OCI-LY1 (cell line): ENCODE measurements at regions not wholly inside any gene's neighbourhood (a gene's known extent, or its start where the extent isn't known, plus 50 kb on each side); places are given as distances from the start of the nearest gene placed in this dataset.

Experiments
- H2AFZ ChIP-seq: fragments of 200-600 bp; sonication (generic), shearing (Covaris generic); 2 replicates; pipeline ENCODE4 v1.6.0; 2014; ENCODE audit warnings: antibody characterized with exemption, mild to moderate bottlenecking, low read length
- H3F3A ChIP-seq: fragments of 200-600 bp; sonication (generic), shearing (Covaris generic); 2 replicates; pipeline ENCODE4 v1.6.0; 2014; ENCODE audit warnings: mild to moderate bottlenecking, antibody characterized with exemption, low read length, moderate library complexity; ENCODE audit not compliant: insufficient read depth
- H3K27ac ChIP-seq: fragments of 200-600 bp; sonication (generic); 2 replicates; pipeline ENCODE4 v1.5.1; 2014; ENCODE audit warnings: low read length, mixed run types, mild to moderate bottlenecking, low read depth; ENCODE audit not compliant: poor library complexity, severe bottlenecking
- H3K27me3 ChIP-seq: fragments of 200-600 bp; sonication (generic); 2 replicates; pipeline ENCODE4 v1.6.0; 2014; ENCODE audit warnings: antibody characterized with exemption, mild to moderate bottlenecking, low read length, moderate library complexity; ENCODE audit not compliant: insufficient read depth
- H3K36me3 ChIP-seq: fragments of 200-600 bp; sonication (generic); 2 replicates; pipeline ENCODE4 v1.6.1; 2014; ENCODE audit warnings: mild to moderate bottlenecking, antibody characterized with exemption, low read length, moderate library complexity, mixed read lengths; ENCODE audit not compliant: insufficient read depth
- H3K4me1 ChIP-seq: fragments of 200-600 bp; sonication (generic); 2 replicates; pipeline ENCODE4 v1.5.1; 2014; ENCODE audit warnings: mild to moderate bottlenecking, low read length, moderate library complexity; ENCODE audit not compliant: insufficient read depth, severe bottlenecking
- H3K4me2 ChIP-seq: fragments of 200-600 bp; sonication (generic), shearing (Covaris generic); 2 replicates; pipeline ENCODE4 v1.6.1; 2014; ENCODE audit warnings: low read length
- H3K4me3 ChIP-seq: fragments of 200-600 bp; sonication (generic); 2 replicates; pipeline ENCODE4 v1.5.1; 2014; ENCODE audit warnings: low read length, low read depth, mild to moderate bottlenecking, mixed read lengths; ENCODE audit not compliant: poor library complexity, severe bottlenecking
- H3K79me2 ChIP-seq: fragments of 200-600 bp; shearing (Covaris generic); 2 replicates; pipeline ENCODE4 v1.6.1; 2016; ENCODE audit warnings: mixed run types, low read length, mixed read lengths; ENCODE audit not compliant: insufficient read depth
- H3K9ac ChIP-seq: fragments of 200-600 bp; sonication (generic), shearing (Covaris generic); 2 replicates; pipeline ENCODE4 v1.6.1; 2014; ENCODE audit warnings: mild to moderate bottlenecking, low read length, mixed read lengths
- H3K9me2 ChIP-seq: fragments of 200-600 bp; sonication (generic), shearing (Covaris generic); 2 replicates; pipeline ENCODE4 v1.6.1; 2014; ENCODE audit warnings: low read depth, mild to moderate bottlenecking, low read length, mixed read lengths
- H3K9me3 ChIP-seq: fragments of 200-600 bp; shearing (Covaris generic); 2 replicates; pipeline ENCODE4 v1.6.1; 2014; ENCODE audit warnings: low read length, mixed read lengths
- H4K20me1 ChIP-seq: fragments of 200-600 bp; sonication (generic), shearing (Covaris generic); 2 replicates; pipeline ENCODE4 v1.6.0; 2016; ENCODE audit warnings: mild to moderate bottlenecking, low read length; ENCODE audit not compliant: insufficient read depth
- CTCF ChIP-seq: fragments of 200-600 bp; sonication (generic), shearing (Covaris generic); IDR thresholded peaks from 2 replicates; pipeline ENCODE4 v1.5.1; 2017; ENCODE audit warnings: mild to moderate bottlenecking, antibody characterized with exemption, low read length, moderate library complexity, mixed read lengths
- EZH2 ChIP-seq: fragments of 200-600 bp; sonication (generic), shearing (Covaris generic); IDR thresholded peaks from 2 replicates; pipeline ENCODE4 v1.8.0; 2017; ENCODE audit warnings: borderline replicate concordance, mixed run types, mild to moderate bottlenecking, antibody characterized with exemption, low read length, moderate library complexity, mixed read lengths

GRCh38 chr11:128342511-128343134 lies 244.7 kb downstream of the ETS1 start:
- no peaks in the 10 kb centered on the region for H3K36me3 ChIP-seq
- no peak for TF ChIP-seq CTCF
- TF ChIP-seq EZH2: no peak
- H3K27ac ChIP-seq: no peak overlapping the region
- H3K4me1 ChIP-seq: no peaks in the 10 kb centered on the region
- H3K79me2 ChIP-seq: no peaks in the 10 kb centered on the region
- no peak overlapping the region for H3K4me3 ChIP-seq
- H3F3A ChIP-seq: no peaks in the 10 kb centered on the region
- no peak overlapping the region for H3K9ac ChIP-seq
- H3K9me3 ChIP-seq: no peaks in the 10 kb centered on the region
- H3K9me2 ChIP-seq: no peaks in the 10 kb centered on the region
- no peak overlapping the region for H3K4me2 ChIP-seq
- no peaks in the 10 kb centered on the region for H4K20me1 ChIP-seq
- no peak overlapping the region for H2AFZ ChIP-seq
- H3K27me3 ChIP-seq: no peaks in the 10 kb centered on the region

- Histone ChIP-seq H3K79me2 (no peaks in the 10 kb centered on the region), H3K4me2 (no peak overlapping the region), H3K36me3 (no peaks in the 10 kb centered on the region), H3K4me3 (no peak overlapping the region), H3K9me3 (no peaks in the 10 kb centered on the region), H3K27me3 (no peaks in the 10 kb centered on the region), H3K9me2 (no peaks in the 10 kb centered on the region), H4K20me1 (no peaks in the 10 kb centered on the region), H2AFZ (no peak overlapping the region), H3K9ac (no peak overlapping the region), H3F3A (no peaks in the 10 kb centered on the region), H3K27ac (no peak overlapping the region), H3K4me1 (no peaks in the 10 kb centered on the region)
- TF ChIP-seq CTCF: no peak
- no peak for TF ChIP-seq EZH2
Measured at GRCh38 chr11:128341280-128342248, 245.8 kb downstream of the ETS1 start.

- Histone ChIP-seq H3F3A (no peaks in the 10 kb centered on the region), H3K79me2 (no peaks in the 10 kb centered on the region), H3K27ac (no peak overlapping the region), H3K9ac (no peak overlapping the region), H3K9me2 (no peaks in the 10 kb centered on the region), H3K4me3 (no peak overlapping the region), H2AFZ (no peak overlapping the region), H3K36me3 (no peaks in the 10 kb centered on the region), H4K20me1 (no peaks in the 10 kb centered on the region), H3K4me1 (no peaks in the 10 kb centered on the region), H3K9me3 (no peaks in the 10 kb centered on the region), H3K4me2 (no peak overlapping the region), H3K27me3 (no peaks in the 10 kb centered on the region)
- no peak for TF ChIP-seq CTCF
- no peak for TF ChIP-seq EZH2
Measured at GRCh38 chr11:128339792-128340191, 247.6 kb downstream of the ETS1 start.
